ENCODE measurements at regions not wholly inside any gene's neighbourhood (a gene's known extent, or its start where the extent isn't known, plus 50 kb on each side); places are given as distances from the start of the nearest gene placed in this dataset.

- TF ChIP-seq CTCF (IDR thresholded peaks at IDR 0.05; ENCODE audit: control extremely low read depth in 1 of 3, insufficient read depth in 1 of 3, low read depth in 1 of 3, low read length in 3 of 3) (no peak), YY1 (IDR thresholded peaks at IDR 0.05; ENCODE audit: low read depth, low read length) (no peak), GTF2F1 (IDR thresholded peaks at IDR 0.05; ENCODE audit: borderline replicate concordance, low read depth, low read length) (no peak), POLR2A (IDR thresholded peaks at IDR 0.05; ENCODE audit: control extremely low read depth in 1 of 2, low read depth in 2 of 2, low read length in 2 of 2) (no peak), RFX5 (IDR thresholded peaks at IDR 0.05; ENCODE audit: borderline replicate concordance, low read depth, low read length) (no peak), TAF1 (IDR thresholded peaks at IDR 0.05; ENCODE audit: low read depth, low read length) (no peak), BRCA1 (IDR thresholded peaks at IDR 0.05; ENCODE audit: low read depth, low read length) (no peak), EP300 (IDR thresholded peaks at IDR 0.05; ENCODE audit: borderline replicate concordance in 1 of 2, low read depth in 2 of 2, low read length in 2 of 2) (no peak), SIRT6 (IDR thresholded peaks at IDR 0.05; ENCODE audit: low read length) (no peak), CHD1 (IDR thresholded peaks at IDR 0.05; ENCODE audit: low read depth, low read length) (no peak)
These were observed 198.4 kb upstream of the ADGRL4 start for GRCh38 chr1:79204779-79205479.

Data from H1 (cell line).